ENCODE measurements at regions not wholly inside any gene's neighbourhood (a gene's known extent, or its start where the extent isn't known, plus 50 kb on each side); places are given as distances from the start of the nearest gene placed in this dataset.
"Not testable (repeated sequence)": the region's sequence is repeated elsewhere in the genome, so short reads cannot be mapped to it uniquely, and the experiment has no call there.

GRCh38 chr13:25005050-25005497 is 90.9 kb upstream of the PABPC3 start:
- TF ChIP-seq, protein P1, sequence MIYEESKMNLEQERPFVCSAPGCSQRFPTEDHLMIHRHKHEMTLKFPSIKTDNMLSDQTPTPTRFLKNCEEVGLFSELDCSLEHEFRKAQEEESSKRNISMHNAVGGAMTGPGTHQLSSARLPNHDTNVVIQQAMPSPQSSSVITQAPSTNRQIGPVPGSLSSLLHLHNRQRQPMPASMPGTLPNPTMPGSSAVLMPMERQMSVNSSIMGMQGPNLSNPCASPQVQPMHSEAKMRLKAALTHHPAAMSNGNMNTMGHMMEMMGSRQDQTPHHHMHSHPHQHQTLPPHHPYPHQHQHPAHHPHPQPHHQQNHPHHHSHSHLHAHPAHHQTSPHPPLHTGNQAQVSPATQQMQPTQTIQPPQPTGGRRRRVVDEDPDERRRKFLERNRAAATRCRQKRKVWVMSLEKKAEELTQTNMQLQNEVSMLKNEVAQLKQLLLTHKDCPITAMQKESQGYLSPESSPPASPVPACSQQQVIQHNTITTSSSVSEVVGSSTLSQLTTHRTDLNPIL (CRISPR knock-in tag; IDR thresholded peaks at IDR 0.05; ENCODE audit: low read depth) = not testable (repeated sequence)
- TF ChIP-seq, protein P2, sequence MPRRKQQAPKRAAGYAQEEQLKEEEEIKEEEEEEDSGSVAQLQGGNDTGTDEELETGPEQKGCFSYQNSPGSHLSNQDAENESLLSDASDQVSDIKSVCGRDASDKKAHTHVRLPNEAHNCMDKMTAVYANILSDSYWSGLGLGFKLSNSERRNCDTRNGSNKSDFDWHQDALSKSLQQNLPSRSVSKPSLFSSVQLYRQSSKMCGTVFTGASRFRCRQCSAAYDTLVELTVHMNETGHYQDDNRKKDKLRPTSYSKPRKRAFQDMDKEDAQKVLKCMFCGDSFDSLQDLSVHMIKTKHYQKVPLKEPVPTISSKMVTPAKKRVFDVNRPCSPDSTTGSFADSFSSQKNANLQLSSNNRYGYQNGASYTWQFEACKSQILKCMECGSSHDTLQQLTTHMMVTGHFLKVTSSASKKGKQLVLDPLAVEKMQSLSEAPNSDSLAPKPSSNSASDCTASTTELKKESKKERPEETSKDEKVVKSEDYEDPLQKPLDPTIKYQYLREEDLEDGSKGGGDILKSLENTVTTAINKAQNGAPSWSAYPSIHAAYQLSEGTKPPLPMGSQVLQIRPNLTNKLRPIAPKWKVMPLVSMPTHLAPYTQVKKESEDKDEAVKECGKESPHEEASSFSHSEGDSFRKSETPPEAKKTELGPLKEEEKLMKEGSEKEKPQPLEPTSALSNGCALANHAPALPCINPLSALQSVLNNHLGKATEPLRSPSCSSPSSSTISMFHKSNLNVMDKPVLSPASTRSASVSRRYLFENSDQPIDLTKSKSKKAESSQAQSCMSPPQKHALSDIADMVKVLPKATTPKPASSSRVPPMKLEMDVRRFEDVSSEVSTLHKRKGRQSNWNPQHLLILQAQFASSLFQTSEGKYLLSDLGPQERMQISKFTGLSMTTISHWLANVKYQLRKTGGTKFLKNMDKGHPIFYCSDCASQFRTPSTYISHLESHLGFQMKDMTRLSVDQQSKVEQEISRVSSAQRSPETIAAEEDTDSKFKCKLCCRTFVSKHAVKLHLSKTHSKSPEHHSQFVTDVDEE (CRISPR knock-in tag; IDR thresholded peaks at IDR 0.05) = not testable (repeated sequence)
- TF ChIP-seq ZNF8 (CRISPR knock-in tag; IDR thresholded peaks at IDR 0.05); PPARA (CRISPR knock-in tag; IDR thresholded peaks at IDR 0.05; ENCODE audit: borderline replicate concordance); ZC3H10 (CRISPR knock-in tag; IDR thresholded peaks at IDR 0.05); TCF4 (CRISPR knock-in tag; IDR thresholded peaks at IDR 0.05; ENCODE audit: borderline replicate concordance); RARB (CRISPR knock-in tag; IDR thresholded peaks at IDR 0.05); ARNTL (CRISPR knock-in tag; IDR thresholded peaks at IDR 0.05; ENCODE audit: borderline replicate concordance, low read depth): not testable (repeated sequence)

All from SK-N-SH treated with all-trans-retinoic acid at 6 μM for 48 hours (cell line).